H1 (cell line): ENCODE measurements at regions not wholly inside any gene's neighbourhood (a gene's known extent, or its start where the extent isn't known, plus 50 kb on each side); places are given as distances from the start of the nearest gene placed in this dataset.

Experiments
- CHD7 ChIP-seq: fragments of 300-600 bp; sonication (generic); IDR thresholded peaks from 2 replicates; pipeline ENCODE4 v1.7.1; 2012; ENCODE audit warnings: low read length, moderate library complexity, mild to moderate bottlenecking, inconsistent platforms; ENCODE audit not compliant: insufficient replicate concordance
- CREB1 ChIP-seq: IDR thresholded peaks from 2 replicates; pipeline ENCODE4 v1.6.1; 2012; ENCODE audit warnings: inconsistent platforms
- CTCF ChIP-seq, 3 experiments: IDR thresholded peaks; 1 replicate in 2 of 3; 2 replicates in 1 of 3; pipeline versions ENCODE4 v1.5.1 to v1.6.1; 2011; ENCODE audit warnings: low read length in 3 of 3, mild to moderate bottlenecking in 3 of 3, inconsistent platforms in 2 of 3, low read depth in 1 of 3, moderate library complexity in 1 of 3; ENCODE audit not compliant: insufficient read depth in 1 of 3; ENCODE audit errors: control extremely low read depth in 1 of 3
- E2F6 ChIP-seq: IDR thresholded peaks from 2 replicates; pipeline ENCODE4 v1.6.1; 2012; ENCODE audit warnings: inconsistent platforms
- GTF2F1 ChIP-seq: IDR thresholded peaks from 2 replicates; pipeline ENCODE4 v1.6.1; 2012; ENCODE audit warnings: low read depth, low read length, improper control_type of control experiment, borderline replicate concordance
- MAX ChIP-seq: IDR thresholded peaks from 2 replicates; pipeline ENCODE4 v1.6.1; 2012; ENCODE audit warnings: inconsistent platforms
- SIRT6 ChIP-seq: IDR thresholded peaks from one replicate; pipeline ENCODE4 v1.7.1; 2012; ENCODE audit warnings: low read length, inconsistent platforms
- SIX5 ChIP-seq: IDR thresholded peaks from 2 replicates; pipeline ENCODE4 v1.6.1; 2011; ENCODE audit warnings: mild to moderate bottlenecking, low read depth, low read length
- SP4 ChIP-seq: IDR thresholded peaks from 2 replicates; pipeline ENCODE4 v1.6.1; 2012; ENCODE audit warnings: low read length, inconsistent platforms
- SUZ12 ChIP-seq: fragments of 200-600 bp; sonication (generic); IDR thresholded peaks from 2 replicates; pipeline ENCODE4 v1.6.1; 2012; ENCODE audit warnings: mild to moderate bottlenecking, inconsistent platforms, low read length, moderate library complexity, mixed read lengths

GRCh38 chr5:77900691-77901090 lies 124.6 kb upstream of the TBCA start (continued):
- TF ChIP-seq CHD7 (no peak), E2F6 (no peak), SIRT6 (no peak), SIX5 (no peak), MAX (no peak), GTF2F1 (no peak), SP4 (no peak), CTCF (IDR thresholded peaks at IDR 0.05; ENCODE audit: control extremely low read depth in 1 of 3, insufficient read depth in 1 of 3, low read depth in 1 of 3, low read length in 3 of 3) (no peak), CREB1 (no peak), SUZ12 (no peak)
